ENCODE measurements at regions not wholly inside any gene's neighbourhood (a gene's known extent, or its start where the extent isn't known, plus 50 kb on each side); places are given as distances from the start of the nearest gene placed in this dataset.
A peak's percentile ranks its signal among the peaks of the same experiment; 100 is the strongest.
"Not testable (repeated sequence)": the region's sequence is repeated elsewhere in the genome, so short reads cannot be mapped to it uniquely, and the experiment has no call there.

GRCh38 chr9:36461323-36461722, 61.3 kb upstream of the RNF38 start:
- peak; percentile 32 for DNase-seq (ENCODE audit: low read depth)

- not testable (repeated sequence) for DNase-seq (ENCODE audit: low read depth)
These were observed 58.4 kb upstream of the RNF38 start for GRCh38 chr9:36458430-36458915.

- DNase-seq (ENCODE audit: low read depth) = no peak
These were observed 57.9 kb upstream of the RNF38 start for GRCh38 chr9:36457836-36458429.

- peak; percentile 80 for DNase-seq (ENCODE audit: low read depth)
These were observed 56.5 kb upstream of the RNF38 start for GRCh38 chr9:36456480-36457065.

- DNase-seq (ENCODE audit: low read depth) = no peak
These were observed 51.9 kb upstream of the RNF38 start for GRCh38 chr9:36451949-36452348.

GRCh38 chr9:36450110-36450732, 50.2 kb upstream of the RNF38 start:
- peak; percentile 47 for DNase-seq (ENCODE audit: low read depth)
